ENCODE measurements at regions not wholly inside any gene's neighbourhood (a gene's known extent, or its start where the extent isn't known, plus 50 kb on each side); places are given as distances from the start of the nearest gene placed in this dataset.
"Not testable (repeated sequence)": the region's sequence is repeated elsewhere in the genome, so short reads cannot be mapped to it uniquely, and the experiment has no call there.

- TF ChIP-seq CTCF, EZH2phosphoT487 (IDR thresholded peaks at IDR 0.05; ENCODE audit: low read length): not testable (repeated sequence)
These were observed 684.1 kb downstream of the CDY1 start for GRCh38 chrY:26306046-26306445.
